Keratinocyte (primary cell): ENCODE measurements at regions not wholly inside any gene's neighbourhood (a gene's known extent, or its start where the extent isn't known, plus 50 kb on each side); places are given as distances from the start of the nearest gene placed in this dataset.

Experiments used
- DNase-seq: peaks from one replicate; pipeline ENCODE4 v3.0.0-alpha.2; 2011; ENCODE audit warnings: low read depth, missing footprints, low spot score
- FAIRE-seq: peaks from 2 replicates; lab custom pipeline; 2011; peaks lifted over from hg19 to GRCh38; lab: Jason Lieb, UNC
- H2AFZ ChIP-seq: 2 replicates; pipeline ENCODE4 v1.6.0; 2012; ENCODE audit warnings: low read length, control low read depth, inconsistent platforms; ENCODE audit not compliant: control insufficient read depth
- H3K27ac ChIP-seq: 2 replicates; pipeline ENCODE4 v1.5.1; 2011; ENCODE audit warnings: low read length; ENCODE audit not compliant: control insufficient read depth, insufficient read depth
- H3K27me3 ChIP-seq: 3 replicates; pipeline ENCODE4 v1.6.0; 2011; ENCODE audit warnings: low read length; ENCODE audit not compliant: control insufficient read depth, insufficient read depth; ENCODE audit errors: extremely low read depth
- H3K36me3 ChIP-seq, 2 experiments: 2 replicates in 1 of 2; 3 replicates in 1 of 2; pipeline ENCODE4 v1.5.1; 2011; ENCODE audit warnings: low read length in 2 of 2, mild to moderate bottlenecking in 1 of 2; ENCODE audit not compliant: control insufficient read depth in 2 of 2, insufficient read depth in 2 of 2; ENCODE audit errors: extremely low read depth in 1 of 2
- H3K4me1 ChIP-seq: 3 replicates; pipeline ENCODE4 v1.5.1; 2011; ENCODE audit warnings: low read length; ENCODE audit not compliant: control insufficient read depth, insufficient read depth; ENCODE audit errors: extremely low read depth
- H3K4me2 ChIP-seq: 3 replicates; pipeline ENCODE4 v1.6.0; 2011; ENCODE audit warnings: low read depth, low read length; ENCODE audit not compliant: control insufficient read depth, insufficient read depth; ENCODE audit errors: extremely low read depth
- H3K4me3 ChIP-seq, 3 experiments: fragments of 200-600 bp in 1 of 3; sonication (generic) in 1 of 3; 2 replicates in 2 of 3; 3 replicates in 1 of 3; pipeline ENCODE4 v1.5.1; 2011 to 2016; ENCODE audit warnings: low read length in 3 of 3, mild to moderate bottlenecking in 3 of 3, control low read depth in 2 of 3, inconsistent platforms in 1 of 3, low read depth in 1 of 3, mixed read lengths in 1 of 3, mixed run types in 1 of 3, moderate library complexity in 1 of 3; ENCODE audit not compliant: control insufficient read depth in 2 of 3, insufficient read depth in 2 of 3; ENCODE audit errors: extremely low read depth in 1 of 3
- H3K79me2 ChIP-seq: 2 replicates; pipeline ENCODE4 v1.6.0; 2012; ENCODE audit warnings: low read length; ENCODE audit not compliant: control insufficient read depth, insufficient read depth
- H3K9ac ChIP-seq: 3 replicates; pipeline ENCODE4 v1.6.0; 2011; ENCODE audit warnings: low read length; ENCODE audit not compliant: control insufficient read depth, insufficient read depth; ENCODE audit errors: extremely low read depth
- H3K9me1 ChIP-seq: 3 replicates; pipeline ENCODE4 v1.6.0; 2011; ENCODE audit warnings: low read length; ENCODE audit not compliant: control insufficient read depth, insufficient read depth; ENCODE audit errors: extremely low read depth
- H3K9me3 ChIP-seq: 2 replicates; pipeline ENCODE4 v1.5.1; 2012; ENCODE audit warnings: low read depth, low read length; ENCODE audit not compliant: control insufficient read depth
- H4K20me1 ChIP-seq: 3 replicates; pipeline ENCODE4 v1.6.0; 2011; ENCODE audit warnings: low read length; ENCODE audit not compliant: control insufficient read depth, insufficient read depth; ENCODE audit errors: extremely low read depth
- EZH2 ChIP-seq: IDR thresholded peaks from one replicate; pipeline ENCODE4 v1.6.1; 2012; ENCODE audit warnings: inconsistent platforms, mild to moderate bottlenecking, low read length, moderate library complexity
- dilution Hi-C: fragments of 300-500 bp; cut with MboI; formaldehyde crosslinking; loops from one replicate; pipeline ENCODE4 v1.7.0; 2020; ENCODE audit warnings: low sequenced_read_pairs; ENCODE audit not compliant: extremely low pct_ligation_motif_present
- TF ChIP-seq, protein P1 (sequence below), 3 experiments: IDR thresholded peaks in 1 of 3; conservative IDR thresholded peaks in 1 of 3; optimal IDR thresholded peaks in 1 of 3; 2 replicates in 2 of 3; 3 replicates in 1 of 3; pipeline versions ENCODE3 to v1.5.1; 2011; ENCODE audit warnings: low read length in 3 of 3, mild to moderate bottlenecking in 3 of 3, moderate library complexity in 2 of 3, control low read depth in 1 of 3, inconsistent platforms in 1 of 3; ENCODE audit not compliant: insufficient read depth in 2 of 3; ENCODE audit errors: extremely low read depth in 1 of 3

DNA sequence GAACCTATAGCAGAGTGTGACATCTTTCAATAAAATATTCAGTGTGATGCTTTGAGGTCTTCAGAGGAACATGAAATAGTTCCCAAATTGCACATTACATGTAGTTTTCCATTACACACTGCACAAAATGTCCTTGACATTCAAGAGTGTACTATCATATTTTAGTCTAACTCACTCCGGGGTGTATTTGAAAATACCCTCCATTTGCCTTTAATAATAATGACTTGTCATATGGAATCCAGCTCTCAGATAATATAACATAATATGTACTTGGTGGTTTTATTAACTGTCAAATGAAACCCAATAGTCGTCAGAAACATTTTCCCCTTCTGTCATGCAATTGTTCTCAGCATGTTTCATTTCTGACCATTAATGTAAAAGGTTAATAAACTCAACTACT lies 176.7 kb upstream of the CDH19 start:
- FAIRE-seq, result no peak

DNA sequence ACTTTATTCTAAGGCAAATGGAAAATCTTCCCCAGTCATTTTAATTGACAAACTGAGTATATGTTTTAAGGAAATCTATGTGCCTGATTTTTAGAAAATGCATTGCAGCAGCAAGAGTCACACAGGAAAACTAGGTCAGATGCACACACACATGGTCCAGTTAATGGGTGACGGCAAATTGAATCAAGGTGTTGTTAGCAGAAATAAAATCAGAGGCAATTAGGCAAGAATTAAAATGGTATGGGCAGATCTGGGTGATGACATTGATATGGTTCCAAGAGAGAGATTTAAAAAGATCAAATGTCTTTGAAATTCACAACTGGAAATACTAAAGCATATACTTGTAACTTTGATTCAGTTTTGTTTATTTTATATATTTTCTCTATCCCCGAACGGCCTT lies 174.2 kb upstream of the CDH19 start:
- FAIRE-seq, result no peak

More for the DNA sequence above, 176.7 kb upstream of the CDH19 start:
- DNase-seq, result no peak
- Histone ChIP-seq H2AFZ (no peak overlapping the region), H3K9me1 (no peaks in the 10 kb centered on the region), H4K20me1 (no peaks in the 10 kb centered on the region), H3K9me3 (no peaks in the 10 kb centered on the region), H3K4me3 (no peak overlapping the region), H3K4me2 (no peak overlapping the region), H3K9ac (no peak overlapping the region), H3K36me3 (no peaks in the 10 kb centered on the region), H3K79me2 (no peaks in the 10 kb centered on the region), H3K27ac (no peak overlapping the region), H3K4me1 (no peaks in the 10 kb centered on the region), H3K27me3 (no peaks in the 10 kb centered on the region)
- TF ChIP-seq, protein P1, sequence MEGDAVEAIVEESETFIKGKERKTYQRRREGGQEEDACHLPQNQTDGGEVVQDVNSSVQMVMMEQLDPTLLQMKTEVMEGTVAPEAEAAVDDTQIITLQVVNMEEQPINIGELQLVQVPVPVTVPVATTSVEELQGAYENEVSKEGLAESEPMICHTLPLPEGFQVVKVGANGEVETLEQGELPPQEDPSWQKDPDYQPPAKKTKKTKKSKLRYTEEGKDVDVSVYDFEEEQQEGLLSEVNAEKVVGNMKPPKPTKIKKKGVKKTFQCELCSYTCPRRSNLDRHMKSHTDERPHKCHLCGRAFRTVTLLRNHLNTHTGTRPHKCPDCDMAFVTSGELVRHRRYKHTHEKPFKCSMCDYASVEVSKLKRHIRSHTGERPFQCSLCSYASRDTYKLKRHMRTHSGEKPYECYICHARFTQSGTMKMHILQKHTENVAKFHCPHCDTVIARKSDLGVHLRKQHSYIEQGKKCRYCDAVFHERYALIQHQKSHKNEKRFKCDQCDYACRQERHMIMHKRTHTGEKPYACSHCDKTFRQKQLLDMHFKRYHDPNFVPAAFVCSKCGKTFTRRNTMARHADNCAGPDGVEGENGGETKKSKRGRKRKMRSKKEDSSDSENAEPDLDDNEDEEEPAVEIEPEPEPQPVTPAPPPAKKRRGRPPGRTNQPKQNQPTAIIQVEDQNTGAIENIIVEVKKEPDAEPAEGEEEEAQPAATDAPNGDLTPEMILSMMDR (optimal IDR thresholded peaks at IDR 0.05 in 1 of 3, IDR thresholded peaks at IDR 0.05 in 1 of 3, conservative IDR thresholded peaks at IDR 0.05 in 1 of 3; ENCODE audit: extremely low read depth in 1 of 3, insufficient read depth in 2 of 3, low read length in 3 of 3), result no peak
- TF ChIP-seq EZH2, result no peak
- dilution Hi-C loops, result no loop called here

More for the DNA sequence above, 174.2 kb upstream of the CDH19 start:
- H3K9me1 ChIP-seq, result no peaks in the 10 kb centered on the region
- H3K27me3 ChIP-seq, result no peaks in the 10 kb centered on the region
- H3K4me2 ChIP-seq, result no peak overlapping the region
- no peak overlapping the region for H3K4me3 ChIP-seq
- DNase-seq, result no peak
- H3K36me3 ChIP-seq, result no peaks in the 10 kb centered on the region
- H3K79me2 ChIP-seq, result no peaks in the 10 kb centered on the region
- H3K9ac ChIP-seq, result no peak overlapping the region
- TF ChIP-seq EZH2, result no peak
- TF ChIP-seq, protein P1 (optimal IDR thresholded peaks at IDR 0.05 in 1 of 3, IDR thresholded peaks at IDR 0.05 in 1 of 3, conservative IDR thresholded peaks at IDR 0.05 in 1 of 3; ENCODE audit: extremely low read depth in 1 of 3, insufficient read depth in 2 of 3, low read length in 3 of 3), result no peak
- no peak overlapping the region for H2AFZ ChIP-seq
- no peaks in the 10 kb centered on the region for H4K20me1 ChIP-seq
- H3K4me1 ChIP-seq, result no peaks in the 10 kb centered on the region
- H3K27ac ChIP-seq, result no peak overlapping the region
- dilution Hi-C loops, result no loop called here
- H3K9me3 ChIP-seq, result no peaks in the 10 kb centered on the region
